ENCODE measurements at regions not wholly inside any gene's neighbourhood (a gene's known extent, or its start where the extent isn't known, plus 50 kb on each side); places are given as distances from the start of the nearest gene placed in this dataset.

DNA sequence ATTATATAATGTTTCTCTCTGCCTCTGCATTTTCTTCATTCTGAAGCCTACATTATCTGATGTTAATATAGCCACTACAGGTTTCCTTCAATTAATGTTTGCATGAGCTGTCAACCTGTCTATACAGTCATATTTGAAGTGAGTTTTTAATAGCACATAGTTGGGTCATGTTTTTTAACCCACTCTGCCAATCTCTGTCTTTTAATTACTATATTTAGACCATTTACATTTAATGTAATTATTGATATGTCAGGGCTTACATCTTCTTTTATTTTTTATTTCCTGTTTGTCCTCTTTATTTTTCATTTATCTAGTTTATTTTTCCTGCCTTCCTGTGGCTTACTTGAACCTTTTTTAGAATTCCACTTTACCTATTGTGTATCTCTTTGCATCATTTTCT, 124.3 kb upstream of the PDE1C start:
- TF ChIP-seq TAF1 (IDR thresholded peaks at IDR 0.05; ENCODE audit: low read depth) (no peak), TEAD4 (IDR thresholded peaks at IDR 0.05) (no peak), NFIC (IDR thresholded peaks at IDR 0.05) (no peak), FOXM1 (IDR thresholded peaks at IDR 0.05; ENCODE audit: borderline replicate concordance, low read depth) (no peak), ZBTB7A (IDR thresholded peaks at IDR 0.05; ENCODE audit: low read depth) (no peak), EGR1 (IDR thresholded peaks at IDR 0.05) (no peak)

DNA sequence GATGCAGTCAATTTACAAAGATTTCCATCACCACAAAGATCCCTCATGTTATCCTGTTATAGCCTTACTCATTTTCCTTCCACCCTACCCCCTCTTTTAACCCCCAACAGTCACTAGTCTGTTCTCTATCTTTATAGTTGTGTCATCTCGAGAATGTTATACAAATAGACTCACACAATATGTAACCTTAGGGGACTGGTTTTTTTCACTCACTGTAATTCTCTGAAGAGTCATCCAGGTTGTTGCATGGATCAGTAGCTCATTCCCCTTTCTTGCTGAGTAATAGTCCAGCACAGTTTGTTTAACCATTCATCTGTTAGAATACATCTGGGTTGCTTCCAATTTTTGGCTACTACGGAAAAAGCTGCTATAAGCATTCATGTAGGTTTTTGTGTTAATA, 121.1 kb upstream of the PDE1C start:
- TF ChIP-seq TEAD4 (IDR thresholded peaks at IDR 0.05) = no peak
- TF ChIP-seq, protein P1, sequence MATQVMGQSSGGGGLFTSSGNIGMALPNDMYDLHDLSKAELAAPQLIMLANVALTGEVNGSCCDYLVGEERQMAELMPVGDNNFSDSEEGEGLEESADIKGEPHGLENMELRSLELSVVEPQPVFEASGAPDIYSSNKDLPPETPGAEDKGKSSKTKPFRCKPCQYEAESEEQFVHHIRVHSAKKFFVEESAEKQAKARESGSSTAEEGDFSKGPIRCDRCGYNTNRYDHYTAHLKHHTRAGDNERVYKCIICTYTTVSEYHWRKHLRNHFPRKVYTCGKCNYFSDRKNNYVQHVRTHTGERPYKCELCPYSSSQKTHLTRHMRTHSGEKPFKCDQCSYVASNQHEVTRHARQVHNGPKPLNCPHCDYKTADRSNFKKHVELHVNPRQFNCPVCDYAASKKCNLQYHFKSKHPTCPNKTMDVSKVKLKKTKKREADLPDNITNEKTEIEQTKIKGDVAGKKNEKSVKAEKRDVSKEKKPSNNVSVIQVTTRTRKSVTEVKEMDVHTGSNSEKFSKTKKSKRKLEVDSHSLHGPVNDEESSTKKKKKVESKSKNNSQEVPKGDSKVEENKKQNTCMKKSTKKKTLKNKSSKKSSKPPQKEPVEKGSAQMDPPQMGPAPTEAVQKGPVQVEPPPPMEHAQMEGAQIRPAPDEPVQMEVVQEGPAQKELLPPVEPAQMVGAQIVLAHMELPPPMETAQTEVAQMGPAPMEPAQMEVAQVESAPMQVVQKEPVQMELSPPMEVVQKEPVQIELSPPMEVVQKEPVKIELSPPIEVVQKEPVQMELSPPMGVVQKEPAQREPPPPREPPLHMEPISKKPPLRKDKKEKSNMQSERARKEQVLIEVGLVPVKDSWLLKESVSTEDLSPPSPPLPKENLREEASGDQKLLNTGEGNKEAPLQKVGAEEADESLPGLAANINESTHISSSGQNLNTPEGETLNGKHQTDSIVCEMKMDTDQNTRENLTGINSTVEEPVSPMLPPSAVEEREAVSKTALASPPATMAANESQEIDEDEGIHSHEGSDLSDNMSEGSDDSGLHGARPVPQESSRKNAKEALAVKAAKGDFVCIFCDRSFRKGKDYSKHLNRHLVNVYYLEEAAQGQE (IDR thresholded peaks at IDR 0.05; ENCODE audit: low read depth) = no peak
- no peak for TF ChIP-seq ZBTB7A (IDR thresholded peaks at IDR 0.05; ENCODE audit: low read depth)
- no peak for TF ChIP-seq EGR1 (IDR thresholded peaks at IDR 0.05)
- no peak for TF ChIP-seq YY1 (IDR thresholded peaks at IDR 0.05; ENCODE audit: low read depth)
- TF ChIP-seq NFIC (IDR thresholded peaks at IDR 0.05) = no peak
- no peak for TF ChIP-seq TCF12 (IDR thresholded peaks at IDR 0.05; ENCODE audit: low read depth)
- no peak for TF ChIP-seq RAD21 (IDR thresholded peaks at IDR 0.05; ENCODE audit: low read depth)
- no peak for TF ChIP-seq FOXM1 (IDR thresholded peaks at IDR 0.05; ENCODE audit: borderline replicate concordance, low read depth)
- TF ChIP-seq CREB1 (IDR thresholded peaks at IDR 0.05; ENCODE audit: low read depth) = no peak
- TF ChIP-seq, protein P2, sequence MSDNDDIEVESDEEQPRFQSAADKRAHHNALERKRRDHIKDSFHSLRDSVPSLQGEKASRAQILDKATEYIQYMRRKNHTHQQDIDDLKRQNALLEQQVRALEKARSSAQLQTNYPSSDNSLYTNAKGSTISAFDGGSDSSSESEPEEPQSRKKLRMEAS (IDR thresholded peaks at IDR 0.05) = no peak
- no peak for TF ChIP-seq EP300 (IDR thresholded peaks at IDR 0.05; ENCODE audit: borderline replicate concordance)
- TF ChIP-seq, protein P3, sequence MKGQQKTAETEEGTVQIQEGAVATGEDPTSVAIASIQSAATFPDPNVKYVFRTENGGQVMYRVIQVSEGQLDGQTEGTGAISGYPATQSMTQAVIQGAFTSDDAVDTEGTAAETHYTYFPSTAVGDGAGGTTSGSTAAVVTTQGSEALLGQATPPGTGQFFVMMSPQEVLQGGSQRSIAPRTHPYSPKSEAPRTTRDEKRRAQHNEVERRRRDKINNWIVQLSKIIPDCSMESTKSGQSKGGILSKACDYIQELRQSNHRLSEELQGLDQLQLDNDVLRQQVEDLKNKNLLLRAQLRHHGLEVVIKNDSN (IDR thresholded peaks at IDR 0.05) = no peak

DNA sequence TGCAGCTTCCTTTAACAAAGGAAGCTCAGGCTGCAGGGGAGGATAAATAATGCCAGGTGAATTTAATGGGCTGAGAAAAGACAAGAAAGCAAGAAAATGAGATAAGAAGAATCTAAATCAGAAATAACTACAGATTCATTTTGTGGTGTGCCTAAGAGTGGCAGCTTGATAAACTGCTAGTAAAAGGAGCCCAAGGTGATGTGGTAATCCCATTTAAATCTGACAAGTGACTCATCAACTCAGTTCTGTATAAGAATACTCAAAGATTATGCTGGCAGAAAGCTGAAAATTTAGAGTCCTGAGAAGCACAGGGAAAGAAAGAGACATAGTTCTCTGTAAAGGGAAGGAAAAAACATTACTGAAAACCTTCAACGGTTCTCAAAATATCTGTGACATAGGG, 109.4 kb upstream of the PDE1C start:
- TF ChIP-seq TEAD4 (IDR thresholded peaks at IDR 0.05) (no peak), EP300 (IDR thresholded peaks at IDR 0.05; ENCODE audit: borderline replicate concordance) (no peak), CREB1 (IDR thresholded peaks at IDR 0.05; ENCODE audit: low read depth) (no peak), FOXM1 (IDR thresholded peaks at IDR 0.05; ENCODE audit: borderline replicate concordance, low read depth) (no peak), TAF1 (IDR thresholded peaks at IDR 0.05; ENCODE audit: low read depth) (no peak), NFIC (IDR thresholded peaks at IDR 0.05) (no peak), RAD21 (IDR thresholded peaks at IDR 0.05; ENCODE audit: low read depth) (no peak)
- TF ChIP-seq, protein P3 (IDR thresholded peaks at IDR 0.05) = no peak
- TF ChIP-seq, protein P1 (IDR thresholded peaks at IDR 0.05; ENCODE audit: low read depth) = no peak

DNA sequence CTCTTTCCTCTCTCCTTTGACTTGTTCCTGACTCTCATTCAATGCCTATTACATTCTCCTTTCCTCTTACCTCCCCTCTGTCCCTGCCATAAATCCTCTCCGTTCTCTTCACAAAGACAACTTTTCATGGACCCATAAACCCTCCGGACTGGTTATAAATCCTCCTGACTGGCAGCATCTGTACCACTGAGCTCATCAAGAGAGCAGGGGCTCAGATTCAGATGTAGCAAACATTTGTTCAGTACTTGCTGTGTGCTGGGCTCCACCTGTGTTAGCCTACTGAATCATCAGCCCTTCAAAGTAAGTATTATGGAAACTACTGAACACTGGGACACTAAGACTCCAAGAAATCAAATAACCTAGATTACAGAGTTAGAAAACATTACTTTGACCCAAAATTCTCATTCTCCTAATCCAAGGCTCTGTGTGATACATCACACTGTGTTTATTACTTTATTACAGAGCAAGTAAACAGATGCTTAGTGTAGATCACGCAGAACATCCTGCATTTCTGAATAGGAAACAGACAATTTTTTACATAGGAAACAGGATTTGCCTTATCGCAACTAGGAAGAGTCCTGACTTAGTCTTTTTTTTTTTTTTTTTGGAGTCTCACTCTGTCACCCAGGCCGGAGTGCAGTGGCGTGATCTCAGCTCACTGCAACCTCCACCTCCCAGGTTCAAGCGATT, 108.6 kb upstream of the PDE1C start:
- TF ChIP-seq TCF12 (IDR thresholded peaks at IDR 0.05; ENCODE audit: low read depth) (no peak), RAD21 (IDR thresholded peaks at IDR 0.05; ENCODE audit: low read depth) (no peak), FOXM1 (IDR thresholded peaks at IDR 0.05; ENCODE audit: borderline replicate concordance, low read depth) (no peak)
- TF ChIP-seq, protein P1 (IDR thresholded peaks at IDR 0.05; ENCODE audit: low read depth) = no peak

DNA sequence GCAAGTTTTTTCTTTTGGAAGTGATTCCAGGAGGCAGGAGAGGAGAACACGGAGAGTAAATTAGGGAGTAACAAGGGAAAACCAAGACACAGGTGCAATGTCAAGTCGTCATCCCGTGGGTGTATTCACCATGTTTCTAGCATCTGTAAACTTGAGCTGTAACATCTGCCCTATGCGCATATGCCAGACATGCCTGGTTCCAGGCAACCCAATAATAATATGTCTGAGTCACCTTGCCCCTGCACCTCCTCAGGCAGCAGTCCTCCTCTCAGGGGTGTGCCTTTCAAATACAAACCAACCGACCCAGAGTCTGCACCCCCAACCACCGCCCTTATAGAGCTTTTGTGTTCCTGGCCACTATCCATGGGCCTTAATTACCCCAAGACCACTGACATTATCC, 107.0 kb upstream of the PDE1C start:
- no peak for TF ChIP-seq EP300 (IDR thresholded peaks at IDR 0.05; ENCODE audit: borderline replicate concordance)
- TF ChIP-seq CREB1 (IDR thresholded peaks at IDR 0.05; ENCODE audit: low read depth) = no peak
- TF ChIP-seq, protein P3 (IDR thresholded peaks at IDR 0.05) = no peak
- TF ChIP-seq, protein P1 (IDR thresholded peaks at IDR 0.05; ENCODE audit: low read depth) = no peak
- no peak for TF ChIP-seq RAD21 (IDR thresholded peaks at IDR 0.05; ENCODE audit: low read depth)
- no peak for TF ChIP-seq TAF1 (IDR thresholded peaks at IDR 0.05; ENCODE audit: low read depth)
- no peak for TF ChIP-seq FOXM1 (IDR thresholded peaks at IDR 0.05; ENCODE audit: borderline replicate concordance, low read depth)
- TF ChIP-seq YY1 (IDR thresholded peaks at IDR 0.05; ENCODE audit: low read depth) = no peak
- TF ChIP-seq NFIC (IDR thresholded peaks at IDR 0.05) = no peak
- TF ChIP-seq ZBTB7A (IDR thresholded peaks at IDR 0.05; ENCODE audit: low read depth) = no peak
- no peak for TF ChIP-seq TEAD4 (IDR thresholded peaks at IDR 0.05)
- TF ChIP-seq TCF12 (IDR thresholded peaks at IDR 0.05; ENCODE audit: low read depth) = no peak
- TF ChIP-seq, protein P2 (IDR thresholded peaks at IDR 0.05) = no peak

All from Ishikawa (cell line).